ENCODE measurements at regions not wholly inside any gene's neighbourhood (a gene's known extent, or its start where the extent isn't known, plus 50 kb on each side); places are given as distances from the start of the nearest gene placed in this dataset.

GRCh38 chr10:31604646-31605170, 285.7 kb downstream of the ZEB1 start:
- DNase-seq (ENCODE audit: low spot score) (no peak), ATAC-seq (ENCODE audit: low FRiP score) (no peak)
- TF ChIP-seq CTCF (IDR thresholded peaks at IDR 0.05), result no peak

- DNase-seq (ENCODE audit: low spot score) (no peak), ATAC-seq (ENCODE audit: low FRiP score) (no peak)
Measured at GRCh38 chr10:31604096-31604495, 285.1 kb downstream of the ZEB1 start.

GRCh38 chr10:31603235-31604087, 284.4 kb downstream of the ZEB1 start:
- peak; percentile 99 for ATAC-seq (ENCODE audit: low FRiP score)
- DNase-seq (ENCODE audit: low spot score), result peak; percentile 70
- TF ChIP-seq CTCF (IDR thresholded peaks at IDR 0.05), result no peak

More at GRCh38 chr10:31604096-31604495, 285.1 kb downstream of the ZEB1 start:
- TF ChIP-seq CTCF (IDR thresholded peaks at IDR 0.05), result no peak

GRCh38 chr10:31602541-31603234, 283.7 kb downstream of the ZEB1 start:
- no peak for TF ChIP-seq CTCF (IDR thresholded peaks at IDR 0.05)
- peak; percentile 56 for ATAC-seq (ENCODE audit: low FRiP score)
- DNase-seq (ENCODE audit: low spot score), result peak; percentile 67

GRCh38 chr10:31601136-31601535, 282.1 kb downstream of the ZEB1 start:
- no peak for DNase-seq (ENCODE audit: low spot score)
- no peak for ATAC-seq (ENCODE audit: low FRiP score)

More at GRCh38 chr10:31601136-31601535, 282.1 kb downstream of the ZEB1 start:
- TF ChIP-seq CTCF (IDR thresholded peaks at IDR 0.05), result no peak

Measured in omental fat pad (tissue), 3 donors.